ENCODE measurements at regions not wholly inside any gene's neighbourhood (a gene's known extent, or its start where the extent isn't known, plus 50 kb on each side); places are given as distances from the start of the nearest gene placed in this dataset.

DNA sequence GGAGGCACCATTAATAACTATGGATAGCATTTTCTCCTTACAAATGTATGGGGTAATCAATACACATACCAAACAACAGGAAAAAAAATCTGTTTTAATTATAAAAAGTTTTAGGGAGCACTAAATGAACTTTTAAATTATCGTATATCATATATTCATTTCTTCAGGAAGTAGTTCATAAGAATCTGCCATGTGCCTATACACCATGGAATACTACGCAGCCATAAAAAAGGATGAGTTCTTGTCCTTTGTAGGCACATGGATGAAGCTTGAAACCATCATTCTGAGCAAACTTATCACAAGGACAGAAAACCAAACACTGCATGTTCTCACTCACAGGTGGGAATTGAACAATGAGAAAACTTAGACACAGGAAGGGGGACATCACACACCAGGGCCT is 162.1 kb upstream of the RASA1 start:
- Histone ChIP-seq H3K36me3 (replicated peaks in 1 of 2; ENCODE audit: control insufficient read depth in 1 of 2, insufficient read depth in 2 of 2, low read length in 2 of 2) (no peaks in the 10 kb centered on the region), H3K9ac (ENCODE audit: insufficient read depth, low read length, poor library complexity, severe bottlenecking) (no peak overlapping the region), H3K27me3 (ENCODE audit: control insufficient read depth in 2 of 2, insufficient read depth in 2 of 2, low read length in 2 of 2) (no peaks in the 10 kb centered on the region), H3K27ac (ENCODE audit: low read depth in 1 of 2, low read length in 2 of 2) (no peak overlapping the region), H3K4me2 (replicated peaks; ENCODE audit: extremely low read depth, low read length, poor library complexity, severe bottlenecking) (no peak overlapping the region), H3K4me1 (ENCODE audit: control insufficient read depth in 1 of 2, insufficient read depth in 2 of 2, low read length in 2 of 2) (no peaks in the 10 kb centered on the region), H2AFZ (ENCODE audit: insufficient read depth, low read depth, low read length, poor library complexity, severe bottlenecking) (no peak overlapping the region), H3K4me3 (replicated peaks in 1 of 3; ENCODE audit: low read depth in 2 of 3, low read length in 3 of 3) (no peak overlapping the region), H3K79me2 (ENCODE audit: insufficient read depth, low read length) (no peaks in the 10 kb centered on the region), H4K20me1 (ENCODE audit: insufficient read depth, low read length) (no peaks in the 10 kb centered on the region), H3K9me3 (replicated peaks in 1 of 2; ENCODE audit: control insufficient read depth in 1 of 2, insufficient read depth in 1 of 2, low read length in 2 of 2) (no peaks in the 10 kb centered on the region)
- WGBS (ENCODE audit: insufficient coverage) = no CpG with 5 or more reads among the region's 2 CpGs
- H3K4me1 Mint-ChIP-seq = no peaks in the 10 kb centered on the region
- no peak overlapping the region for H3K4me3 Mint-ChIP-seq
- H3K36me3 Mint-ChIP-seq = no peaks in the 10 kb centered on the region
- TF ChIP-seq, protein P1, sequence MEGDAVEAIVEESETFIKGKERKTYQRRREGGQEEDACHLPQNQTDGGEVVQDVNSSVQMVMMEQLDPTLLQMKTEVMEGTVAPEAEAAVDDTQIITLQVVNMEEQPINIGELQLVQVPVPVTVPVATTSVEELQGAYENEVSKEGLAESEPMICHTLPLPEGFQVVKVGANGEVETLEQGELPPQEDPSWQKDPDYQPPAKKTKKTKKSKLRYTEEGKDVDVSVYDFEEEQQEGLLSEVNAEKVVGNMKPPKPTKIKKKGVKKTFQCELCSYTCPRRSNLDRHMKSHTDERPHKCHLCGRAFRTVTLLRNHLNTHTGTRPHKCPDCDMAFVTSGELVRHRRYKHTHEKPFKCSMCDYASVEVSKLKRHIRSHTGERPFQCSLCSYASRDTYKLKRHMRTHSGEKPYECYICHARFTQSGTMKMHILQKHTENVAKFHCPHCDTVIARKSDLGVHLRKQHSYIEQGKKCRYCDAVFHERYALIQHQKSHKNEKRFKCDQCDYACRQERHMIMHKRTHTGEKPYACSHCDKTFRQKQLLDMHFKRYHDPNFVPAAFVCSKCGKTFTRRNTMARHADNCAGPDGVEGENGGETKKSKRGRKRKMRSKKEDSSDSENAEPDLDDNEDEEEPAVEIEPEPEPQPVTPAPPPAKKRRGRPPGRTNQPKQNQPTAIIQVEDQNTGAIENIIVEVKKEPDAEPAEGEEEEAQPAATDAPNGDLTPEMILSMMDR (IDR thresholded peaks at IDR 0.05) = no peak
- no peak for DNase-seq
- peaks cover 0 to 1% (median 0%) of the 10 kb centered on the region in 3 donors for H3K27me3 Mint-ChIP-seq (ENCODE audit: low read depth in 3 of 3)
- intact Hi-C loops (cut with micrococcal nuclease) = no loop called here
- no peak overlapping the region for H3K27ac Mint-ChIP-seq
- peaks cover 0 to 2% (median 0%) of the 10 kb centered on the region in 7 donors for H3K9me3 Mint-ChIP-seq

DNA sequence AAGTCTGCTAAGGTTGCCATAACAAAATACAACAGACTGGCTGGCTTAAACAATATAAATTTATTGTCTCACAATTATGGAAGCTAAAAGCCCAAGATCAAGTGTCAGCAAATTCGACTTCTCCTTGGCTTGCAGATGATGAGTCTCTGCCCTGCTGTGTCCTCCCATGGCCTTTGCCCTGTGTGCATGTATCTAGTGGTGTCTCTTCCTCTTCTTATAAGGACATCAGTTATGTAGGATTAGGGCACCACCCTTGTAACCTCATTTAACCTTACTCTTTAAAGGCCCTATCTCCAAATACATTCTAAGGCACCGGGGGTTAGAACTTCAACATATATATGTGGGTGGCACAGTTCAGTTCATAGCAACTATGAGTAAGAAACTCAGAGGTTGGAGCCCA is 157.9 kb upstream of the RASA1 start:
- peaks cover 3% of the 10 kb centered on the region for H3K4me1 Mint-ChIP-seq
- Histone ChIP-seq H3K79me2 (ENCODE audit: insufficient read depth, low read length) (no peaks in the 10 kb centered on the region), H3K27me3 (ENCODE audit: control insufficient read depth in 2 of 2, insufficient read depth in 2 of 2, low read length in 2 of 2) (no peaks in the 10 kb centered on the region), H3K4me3 (replicated peaks in 1 of 3; ENCODE audit: low read depth in 2 of 3, low read length in 3 of 3) (no peak overlapping the region), H3K27ac (ENCODE audit: low read depth in 1 of 2, low read length in 2 of 2) (no peak overlapping the region), H3K36me3 (replicated peaks in 1 of 2; ENCODE audit: control insufficient read depth in 1 of 2, insufficient read depth in 2 of 2, low read length in 2 of 2) (no peaks in the 10 kb centered on the region), H3K4me2 (replicated peaks; ENCODE audit: extremely low read depth, low read length, poor library complexity, severe bottlenecking) (no peak overlapping the region), H3K4me1 (ENCODE audit: control insufficient read depth in 1 of 2, insufficient read depth in 2 of 2, low read length in 2 of 2) (no peaks in the 10 kb centered on the region), H4K20me1 (ENCODE audit: insufficient read depth, low read length) (no peaks in the 10 kb centered on the region), H3K9me3 (replicated peaks in 1 of 2; ENCODE audit: control insufficient read depth in 1 of 2, insufficient read depth in 1 of 2, low read length in 2 of 2) (no peaks in the 10 kb centered on the region), H2AFZ (ENCODE audit: insufficient read depth, low read depth, low read length, poor library complexity, severe bottlenecking) (no peak overlapping the region), H3K9ac (ENCODE audit: insufficient read depth, low read length, poor library complexity, severe bottlenecking) (no peak overlapping the region)
- WGBS (ENCODE audit: insufficient coverage) = no CpG with 5 or more reads among the region's 2 CpGs
- H3K4me3 Mint-ChIP-seq = no peak overlapping the region
- H3K27ac Mint-ChIP-seq = peak overlapping the region in 1 of 7 donors; percentile 6
- peaks cover 0 to 1% (median 0%) of the 10 kb centered on the region in 3 donors for H3K27me3 Mint-ChIP-seq (ENCODE audit: low read depth in 3 of 3)
- peaks cover 0 to 2% (median 0%) of the 10 kb centered on the region in 7 donors for H3K9me3 Mint-ChIP-seq
- intact Hi-C loops (cut with micrococcal nuclease) = no loop called here
- no peaks in the 10 kb centered on the region for H3K36me3 Mint-ChIP-seq
- TF ChIP-seq, protein P1 (IDR thresholded peaks at IDR 0.05) = no peak
- no peak for DNase-seq

Measured in CD14-positive monocyte (primary cell).